ENCODE measurements at regions not wholly inside any gene's neighbourhood (a gene's known extent, or its start where the extent isn't known, plus 50 kb on each side); places are given as distances from the start of the nearest gene placed in this dataset.

- TF ChIP-seq, protein P1, sequence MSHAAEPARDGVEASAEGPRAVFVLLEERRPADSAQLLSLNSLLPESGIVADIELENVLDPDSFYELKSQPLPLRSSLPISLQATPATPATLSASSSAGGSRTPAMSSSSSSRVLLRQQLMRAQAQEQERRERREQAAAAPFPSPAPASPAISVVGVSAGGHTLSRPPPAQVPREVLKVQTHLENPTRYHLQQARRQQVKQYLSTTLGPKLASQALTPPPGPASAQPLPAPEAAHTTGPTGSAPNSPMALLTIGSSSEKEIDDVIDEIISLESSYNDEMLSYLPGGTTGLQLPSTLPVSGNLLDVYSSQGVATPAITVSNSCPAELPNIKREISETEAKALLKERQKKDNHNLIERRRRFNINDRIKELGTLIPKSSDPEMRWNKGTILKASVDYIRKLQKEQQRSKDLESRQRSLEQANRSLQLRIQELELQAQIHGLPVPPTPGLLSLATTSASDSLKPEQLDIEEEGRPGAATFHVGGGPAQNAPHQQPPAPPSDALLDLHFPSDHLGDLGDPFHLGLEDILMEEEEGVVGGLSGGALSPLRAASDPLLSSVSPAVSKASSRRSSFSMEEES (CRISPR knock-in tag; IDR thresholded peaks at IDR 0.05): no peak
- no peak for TF ChIP-seq TBL1XR1 (IDR thresholded peaks at IDR 0.05; ENCODE audit: low read length in 2 of 2)
- no peak for TF ChIP-seq ZNF695 (CRISPR knock-in tag; IDR thresholded peaks at IDR 0.05)
- no peak for TF ChIP-seq HNRNPUL1 (IDR thresholded peaks at IDR 0.05; ENCODE audit: low read length)
- no peak for TF ChIP-seq RUNX1 (IDR thresholded peaks at IDR 0.05; ENCODE audit: low read depth)
- no peak for TF ChIP-seq TGIF2 (CRISPR knock-in tag; IDR thresholded peaks at IDR 0.05)
- no peak for TF ChIP-seq ILF3 (IDR thresholded peaks at IDR 0.05; ENCODE audit: borderline replicate concordance)
- TF ChIP-seq BRCA1 (IDR thresholded peaks at IDR 0.05): no peak
- peak; percentile 75; the same call in 1 of the 2 replicates for TF ChIP-seq BRCA1 (CRISPR knock-in tag; IDR thresholded peaks at IDR 0.05)
- peak; percentile 81; the same call in 1 of the 2 replicates for TF ChIP-seq ZNF165 (CRISPR knock-in tag; IDR thresholded peaks at IDR 0.05; ENCODE audit: borderline replicate concordance)
- TF ChIP-seq ZSCAN29 (IDR thresholded peaks at IDR 0.05): no peak
- TF ChIP-seq ZSCAN32 (CRISPR knock-in tag; IDR thresholded peaks at IDR 0.05): peak; percentile 16; the same call in 1 of the 2 replicates
- TF ChIP-seq ELF4 (CRISPR knock-in tag; IDR thresholded peaks at IDR 0.05): 0 out of 2 replicates have a peak, but pooled peaks have one; percentile 11
- TF ChIP-seq ZNF133 (CRISPR knock-in tag; IDR thresholded peaks at IDR 0.05): 0 out of 2 replicates have a peak, but pooled peaks have one; percentile 71
- TF ChIP-seq HMGN3 (IDR thresholded peaks at IDR 0.05; ENCODE audit: borderline replicate concordance, extremely low read depth, insufficient read length, low read depth, low read length): no peak
- no peak for TF ChIP-seq BRF2 (IDR thresholded peaks at IDR 0.05; ENCODE audit: borderline replicate concordance, insufficient read depth, insufficient read length)
- no peak for TF ChIP-seq SLC30A9 (CRISPR knock-in tag; IDR thresholded peaks at IDR 0.05)
- 0 out of 2 replicates have a peak, but pooled peaks have one; percentile 64 for TF ChIP-seq STAT6 (CRISPR knock-in tag; IDR thresholded peaks at IDR 0.05)
- no peak for TF ChIP-seq SRSF7 (optimal IDR thresholded peaks at IDR 0.05; ENCODE audit: low read depth, low read length)
- TF ChIP-seq KLF1 (tag; IDR thresholded peaks at IDR 0.05): no peak
- TF ChIP-seq, protein P2, sequence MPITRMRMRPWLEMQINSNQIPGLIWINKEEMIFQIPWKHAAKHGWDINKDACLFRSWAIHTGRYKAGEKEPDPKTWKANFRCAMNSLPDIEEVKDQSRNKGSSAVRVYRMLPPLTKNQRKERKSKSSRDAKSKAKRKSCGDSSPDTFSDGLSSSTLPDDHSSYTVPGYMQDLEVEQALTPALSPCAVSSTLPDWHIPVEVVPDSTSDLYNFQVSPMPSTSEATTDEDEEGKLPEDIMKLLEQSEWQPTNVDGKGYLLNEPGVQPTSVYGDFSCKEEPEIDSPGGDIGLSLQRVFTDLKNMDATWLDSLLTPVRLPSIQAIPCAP (CRISPR knock-in tag; IDR thresholded peaks at IDR 0.05; ENCODE audit: borderline replicate concordance): no peak
- TF ChIP-seq CREB3 (tag; conservative IDR thresholded peaks at IDR 0.05; ENCODE audit: low read depth): 0 out of 2 replicates have a peak, but pooled peaks have one; percentile 15
Measured at GRCh38 chr1:234780531-234781162, 170.7 kb upstream of the IRF2BP2 start (continued).

Data from K562 (cell line).